ENCODE measurements at regions not wholly inside any gene's neighbourhood (a gene's known extent, or its start where the extent isn't known, plus 50 kb on each side); places are given as distances from the start of the nearest gene placed in this dataset.
A peak's percentile ranks its signal among the peaks of the same experiment; 100 is the strongest.

DNA sequence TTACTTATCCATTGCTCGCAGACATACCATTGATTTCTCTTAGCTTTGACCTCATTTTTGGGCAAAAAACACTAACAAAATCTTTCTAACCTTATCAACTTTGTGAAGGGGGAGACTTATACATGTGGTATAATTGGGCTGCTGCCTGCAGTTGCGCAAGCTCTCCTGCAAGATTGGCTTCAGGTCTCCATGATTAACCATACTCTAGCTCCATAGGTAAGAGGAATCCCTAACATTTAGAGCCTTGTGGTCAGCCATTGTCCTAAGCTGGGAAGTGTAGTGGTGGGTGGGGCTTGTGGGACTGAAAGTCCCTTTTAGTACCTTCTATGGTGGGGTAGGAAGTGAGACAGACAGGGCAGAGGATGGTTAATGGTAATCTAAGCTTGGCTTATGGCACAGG, 179.6 kb upstream of the THRB start:
- peak overlapping the region; percentile 77 for H2AFZ ChIP-seq (ENCODE audit: low read length)
- H4K8ac ChIP-seq (ENCODE audit: extremely low read depth, insufficient read depth, low read length), result no peak overlapping the region
- H3K27me3 ChIP-seq (replicated peaks in 1 of 4; ENCODE audit: control insufficient read depth in 3 of 4, extremely low read depth in 1 of 4, insufficient read depth in 3 of 4, low read length in 3 of 4), result no peaks in the 10 kb centered on the region
- no peak overlapping the region for H3K9ac ChIP-seq (replicated peaks in 1 of 4; ENCODE audit: extremely low read depth in 1 of 4, low read depth in 3 of 4, low read length in 3 of 4)
- H2BK20ac ChIP-seq (ENCODE audit: low read length), result no peak overlapping the region
- no peak overlapping the region for H3K27ac ChIP-seq (ENCODE audit: low read depth, low read length)
- H3K4ac ChIP-seq (replicated peaks; ENCODE audit: insufficient read length, low read depth, low read length), result no peak overlapping the region
- no peak overlapping the region for H4K5ac ChIP-seq (ENCODE audit: insufficient read length, low read depth, low read length)
- H2BK5ac ChIP-seq (ENCODE audit: low read depth, low read length), result no peak overlapping the region
- H3K23ac ChIP-seq (ENCODE audit: insufficient read length), result no peak overlapping the region
- no peak overlapping the region for H2AK5ac ChIP-seq (ENCODE audit: low read depth, low read length)
- no peaks in the 10 kb centered on the region for H3K36me3 ChIP-seq (ENCODE audit: control insufficient read depth in 2 of 4, insufficient read depth in 4 of 4, low read length in 3 of 4)
- ChIA-PET POLR2A (ENCODE audit: partially characterized antibody) (no interaction called here), CTCF (ENCODE audit: partially characterized antibody) (interaction anchor here (0.7 to 4.6 kb wide), 6 partner anchors 8 to 586 kb away, joined by 3 to 31 read pairs (median 4); no protein-coding TSS in a partner anchor)
- H3K14ac ChIP-seq (ENCODE audit: insufficient read length), result no peak overlapping the region
- no peak overlapping the region for H3K4me2 ChIP-seq (ENCODE audit: insufficient read depth in 1 of 2, low read depth in 2 of 2, low read length in 2 of 2)
- no peaks in the 10 kb centered on the region for H3K79me1 ChIP-seq (ENCODE audit: low read depth, low read length)
- TF ChIP-seq, protein P1, sequence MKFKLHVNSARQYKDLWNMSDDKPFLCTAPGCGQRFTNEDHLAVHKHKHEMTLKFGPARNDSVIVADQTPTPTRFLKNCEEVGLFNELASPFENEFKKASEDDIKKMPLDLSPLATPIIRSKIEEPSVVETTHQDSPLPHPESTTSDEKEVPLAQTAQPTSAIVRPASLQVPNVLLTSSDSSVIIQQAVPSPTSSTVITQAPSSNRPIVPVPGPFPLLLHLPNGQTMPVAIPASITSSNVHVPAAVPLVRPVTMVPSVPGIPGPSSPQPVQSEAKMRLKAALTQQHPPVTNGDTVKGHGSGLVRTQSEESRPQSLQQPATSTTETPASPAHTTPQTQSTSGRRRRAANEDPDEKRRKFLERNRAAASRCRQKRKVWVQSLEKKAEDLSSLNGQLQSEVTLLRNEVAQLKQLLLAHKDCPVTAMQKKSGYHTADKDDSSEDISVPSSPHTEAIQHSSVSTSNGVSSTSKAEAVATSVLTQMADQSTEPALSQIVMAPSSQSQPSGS (IDR thresholded peaks at IDR 0.05; ENCODE audit: low read length), result no peak
- TF ChIP-seq YY1 (IDR thresholded peaks at IDR 0.05; ENCODE audit: low read depth, low read length) (peak; percentile 81; the same call in 1 of the 2 replicates), CEBPB (IDR thresholded peaks at IDR 0.05; ENCODE audit: low read depth, low read length) (peak; percentile 94)
- no peaks in the 10 kb centered on the region for H4K20me1 ChIP-seq (replicated peaks in 1 of 2; ENCODE audit: control insufficient read depth in 1 of 2, insufficient read depth in 2 of 2, low read length in 2 of 2)
- H3K18ac ChIP-seq (ENCODE audit: extremely low read depth, low read length), result no peak overlapping the region
- no peak overlapping the region for H3K56ac ChIP-seq (replicated peaks; ENCODE audit: insufficient read length, low read depth, low read length)
- no peak for DNase-seq (ENCODE audit: low read depth in 1 of 2, low spot score in 2 of 2)
- H3K79me2 ChIP-seq (ENCODE audit: control insufficient read depth in 1 of 2, insufficient read depth in 2 of 2, low read length in 2 of 2), result no peaks in the 10 kb centered on the region
- no peaks in the 10 kb centered on the region for H3K23me2 ChIP-seq (ENCODE audit: low read depth, low read length)
- H2BK120ac ChIP-seq (replicated peaks; ENCODE audit: low read depth, low read length), result no peak overlapping the region
- H2BK12ac ChIP-seq (ENCODE audit: low read depth, low read length), result no peak overlapping the region
- 82% methylated on average over 2 of the region's 2 CpGs; no CpG with 5 or more reads in 1 of the 2 experiments for WGBS, 2 experiments (ENCODE audit: extremely low coverage in 1 of 2, insufficient coverage in 1 of 2, insufficient read length in 1 of 2, insufficient replicate concordance in 2 of 2, low coverage in 1 of 2, low lambda C conversion rate in 2 of 2, missing lambda C conversion rate in 1 of 2)
- FAIRE-seq, result peak; percentile 13
- no peaks in the 10 kb centered on the region for H3K4me1 ChIP-seq (replicated peaks in 1 of 4; ENCODE audit: control insufficient read depth in 3 of 4, insufficient read depth in 4 of 4, low read length in 3 of 4)
- no peak overlapping the region for H4K91ac ChIP-seq (replicated peaks; ENCODE audit: insufficient read length, low read length)
- no peaks in the 10 kb centered on the region for H3K9me3 ChIP-seq (ENCODE audit: insufficient read depth in 2 of 2, low read depth in 1 of 2, low read length in 1 of 2)
- H2BK15ac ChIP-seq (ENCODE audit: low read length), result no peak overlapping the region
- H3K4me3 ChIP-seq (ENCODE audit: extremely low read depth in 1 of 4, insufficient read depth in 2 of 4, low read depth in 3 of 4, low read length in 4 of 4), result no peak overlapping the region

All from H1 (cell line).